OCI-LY1 (cell line): ENCODE measurements at regions not wholly inside any gene's neighbourhood (a gene's known extent, or its start where the extent isn't known, plus 50 kb on each side); places are given as distances from the start of the nearest gene placed in this dataset.

Experiments used
- H2AFZ ChIP-seq: fragments of 200-600 bp; sonication (generic), shearing (Covaris generic); 2 replicates; pipeline ENCODE4 v1.6.0; 2014; ENCODE audit warnings: antibody characterized with exemption, mild to moderate bottlenecking, low read length
- H3F3A ChIP-seq: fragments of 200-600 bp; sonication (generic), shearing (Covaris generic); 2 replicates; pipeline ENCODE4 v1.6.0; 2014; ENCODE audit warnings: mild to moderate bottlenecking, antibody characterized with exemption, low read length, moderate library complexity; ENCODE audit not compliant: insufficient read depth
- H3K27ac ChIP-seq: fragments of 200-600 bp; sonication (generic); 2 replicates; pipeline ENCODE4 v1.5.1; 2014; ENCODE audit warnings: low read length, mixed run types, mild to moderate bottlenecking, low read depth; ENCODE audit not compliant: poor library complexity, severe bottlenecking
- H3K27me3 ChIP-seq: fragments of 200-600 bp; sonication (generic); 2 replicates; pipeline ENCODE4 v1.6.0; 2014; ENCODE audit warnings: antibody characterized with exemption, mild to moderate bottlenecking, low read length, moderate library complexity; ENCODE audit not compliant: insufficient read depth
- H3K36me3 ChIP-seq: fragments of 200-600 bp; sonication (generic); 2 replicates; pipeline ENCODE4 v1.6.1; 2014; ENCODE audit warnings: mild to moderate bottlenecking, antibody characterized with exemption, low read length, moderate library complexity, mixed read lengths; ENCODE audit not compliant: insufficient read depth
- H3K4me1 ChIP-seq: fragments of 200-600 bp; sonication (generic); 2 replicates; pipeline ENCODE4 v1.5.1; 2014; ENCODE audit warnings: mild to moderate bottlenecking, low read length, moderate library complexity; ENCODE audit not compliant: insufficient read depth, severe bottlenecking
- H3K4me2 ChIP-seq: fragments of 200-600 bp; sonication (generic), shearing (Covaris generic); 2 replicates; pipeline ENCODE4 v1.6.1; 2014; ENCODE audit warnings: low read length
- H3K4me3 ChIP-seq: fragments of 200-600 bp; sonication (generic); 2 replicates; pipeline ENCODE4 v1.5.1; 2014; ENCODE audit warnings: low read length, low read depth, mild to moderate bottlenecking, mixed read lengths; ENCODE audit not compliant: poor library complexity, severe bottlenecking
- H3K79me2 ChIP-seq: fragments of 200-600 bp; shearing (Covaris generic); 2 replicates; pipeline ENCODE4 v1.6.1; 2016; ENCODE audit warnings: mixed run types, low read length, mixed read lengths; ENCODE audit not compliant: insufficient read depth
- H3K9ac ChIP-seq: fragments of 200-600 bp; sonication (generic), shearing (Covaris generic); 2 replicates; pipeline ENCODE4 v1.6.1; 2014; ENCODE audit warnings: mild to moderate bottlenecking, low read length, mixed read lengths
- H3K9me2 ChIP-seq: fragments of 200-600 bp; sonication (generic), shearing (Covaris generic); 2 replicates; pipeline ENCODE4 v1.6.1; 2014; ENCODE audit warnings: low read depth, mild to moderate bottlenecking, low read length, mixed read lengths
- H3K9me3 ChIP-seq: fragments of 200-600 bp; shearing (Covaris generic); 2 replicates; pipeline ENCODE4 v1.6.1; 2014; ENCODE audit warnings: low read length, mixed read lengths
- H4K20me1 ChIP-seq: fragments of 200-600 bp; sonication (generic), shearing (Covaris generic); 2 replicates; pipeline ENCODE4 v1.6.0; 2016; ENCODE audit warnings: mild to moderate bottlenecking, low read length; ENCODE audit not compliant: insufficient read depth
- CTCF ChIP-seq: fragments of 200-600 bp; sonication (generic), shearing (Covaris generic); IDR thresholded peaks from 2 replicates; pipeline ENCODE4 v1.5.1; 2017; ENCODE audit warnings: mild to moderate bottlenecking, antibody characterized with exemption, low read length, moderate library complexity, mixed read lengths
- EZH2 ChIP-seq: fragments of 200-600 bp; sonication (generic), shearing (Covaris generic); IDR thresholded peaks from 2 replicates; pipeline ENCODE4 v1.8.0; 2017; ENCODE audit warnings: borderline replicate concordance, mixed run types, mild to moderate bottlenecking, antibody characterized with exemption, low read length, moderate library complexity, mixed read lengths

DNA sequence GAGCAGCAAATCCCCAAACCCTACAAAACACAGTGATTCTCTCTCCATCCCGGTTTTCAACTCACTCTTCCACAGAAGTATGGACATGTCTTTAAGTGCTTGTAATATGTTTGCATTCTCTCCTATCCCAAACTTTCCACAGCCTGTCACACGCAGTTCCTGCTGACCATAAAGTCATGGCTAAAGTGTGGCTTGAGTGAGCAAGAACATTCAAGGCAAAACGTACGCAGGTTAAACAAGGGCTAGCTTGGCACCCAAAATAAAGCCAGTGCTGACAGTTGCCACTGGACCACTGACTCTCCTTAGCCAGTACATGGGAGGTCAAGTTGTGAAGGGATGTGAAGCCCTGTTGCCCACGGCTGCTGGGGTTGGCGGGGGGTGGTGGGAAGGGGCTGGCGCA lies 211.1 kb upstream of the IRX1 start:
- H3F3A ChIP-seq = no peaks in the 10 kb centered on the region
- no peak overlapping the region for H3K9ac ChIP-seq
- no peak for TF ChIP-seq EZH2
- TF ChIP-seq CTCF = no peak
- no peaks in the 10 kb centered on the region for H3K4me1 ChIP-seq
- H3K4me2 ChIP-seq = no peak overlapping the region
- H3K36me3 ChIP-seq = no peaks in the 10 kb centered on the region
- H3K79me2 ChIP-seq = no peaks in the 10 kb centered on the region
- no peaks in the 10 kb centered on the region for H4K20me1 ChIP-seq
- no peaks in the 10 kb centered on the region for H3K9me2 ChIP-seq
- H3K27ac ChIP-seq = no peak overlapping the region
- no peak overlapping the region for H2AFZ ChIP-seq
- no peaks in the 10 kb centered on the region for H3K27me3 ChIP-seq
- no peak overlapping the region for H3K4me3 ChIP-seq
- no peaks in the 10 kb centered on the region for H3K9me3 ChIP-seq

- TF ChIP-seq EZH2 (no peak), CTCF (no peak)
- no peak overlapping the region for H3K4me2 ChIP-seq
- H3K27me3 ChIP-seq = no peaks in the 10 kb centered on the region
- H3K79me2 ChIP-seq = no peaks in the 10 kb centered on the region
- no peaks in the 10 kb centered on the region for H4K20me1 ChIP-seq
- no peak overlapping the region for H2AFZ ChIP-seq
- H3K4me3 ChIP-seq = no peak overlapping the region
- H3K36me3 ChIP-seq = no peaks in the 10 kb centered on the region
- H3K9me3 ChIP-seq = no peaks in the 10 kb centered on the region
- H3F3A ChIP-seq = no peaks in the 10 kb centered on the region
- no peak overlapping the region for H3K9ac ChIP-seq
- H3K27ac ChIP-seq = no peak overlapping the region
- no peaks in the 10 kb centered on the region for H3K4me1 ChIP-seq
- no peaks in the 10 kb centered on the region for H3K9me2 ChIP-seq
Observed at GRCh38 chr5:3382782-3383181, 212.8 kb upstream of the IRX1 start.

DNA sequence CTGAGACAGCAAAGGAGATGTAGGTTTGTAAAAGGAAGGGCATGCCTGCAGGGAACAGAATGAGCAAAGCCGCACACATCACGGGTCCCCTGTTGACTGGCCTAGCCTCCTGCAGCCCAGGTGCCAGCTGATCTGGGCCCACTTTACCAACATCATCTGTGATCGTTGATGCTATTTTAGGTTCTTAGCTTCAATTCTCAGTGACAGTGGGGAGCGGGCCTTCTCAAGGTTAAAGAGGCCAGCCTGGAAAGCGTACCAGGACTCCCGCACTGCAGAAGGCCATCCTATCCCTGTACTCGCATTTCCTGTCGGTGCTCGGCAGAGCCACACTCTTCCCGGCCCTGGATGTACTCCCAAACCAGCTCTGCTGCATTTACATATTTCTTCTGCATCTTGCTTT lies 213.5 kb upstream of the IRX1 start:
- TF ChIP-seq EZH2 (no peak), CTCF (no peak)
- Histone ChIP-seq H3F3A (no peaks in the 10 kb centered on the region), H2AFZ (no peak overlapping the region), H3K27ac (no peak overlapping the region), H3K9me2 (no peaks in the 10 kb centered on the region), H3K4me1 (no peaks in the 10 kb centered on the region), H3K4me3 (no peak overlapping the region), H3K36me3 (no peaks in the 10 kb centered on the region), H3K79me2 (no peaks in the 10 kb centered on the region), H3K27me3 (no peaks in the 10 kb centered on the region), H3K4me2 (no peak overlapping the region), H3K9me3 (no peaks in the 10 kb centered on the region), H3K9ac (no peak overlapping the region), H4K20me1 (no peaks in the 10 kb centered on the region)
